ENCODE measurements at regions not wholly inside any gene's neighbourhood (a gene's known extent, or its start where the extent isn't known, plus 50 kb on each side); places are given as distances from the start of the nearest gene placed in this dataset.

DNA sequence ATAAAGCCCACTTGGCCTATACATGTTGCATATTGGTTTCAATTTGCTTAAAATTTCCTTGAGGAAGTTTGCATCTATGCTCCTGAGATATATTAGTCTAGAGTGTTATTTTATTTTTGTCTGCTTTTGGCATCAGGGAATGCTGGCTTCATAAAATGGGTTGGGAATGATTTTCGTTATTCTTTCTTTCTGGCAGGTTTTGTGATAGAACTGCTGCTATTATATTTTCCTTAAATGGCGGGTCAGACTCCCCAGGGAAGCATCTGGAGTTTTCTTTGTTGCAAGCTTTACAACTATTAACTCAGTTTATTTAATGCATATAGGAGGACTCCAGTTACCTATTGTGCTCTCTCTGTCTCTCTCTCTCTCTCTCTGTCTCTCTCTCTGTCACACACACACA, 82.0 kb upstream of the WDR17 start:
- Mint-ChIP-seq H3K27ac (no peak overlapping the region), H3K36me3 (ENCODE audit: low read depth) (no peaks in the 10 kb centered on the region), H3K4me3 (no peak overlapping the region), H3K4me1 (ENCODE audit: low read depth) (no peaks in the 10 kb centered on the region), H3K9me3 (no peaks in the 10 kb centered on the region), H3K27me3 (ENCODE audit: insufficient read depth) (no peaks in the 10 kb centered on the region)
- no peak for DNase-seq
- no peak for TF ChIP-seq CTCF (IDR thresholded peaks at IDR 0.05)

- no peaks in the 10 kb centered on the region for H3K9me3 Mint-ChIP-seq
- H3K4me3 Mint-ChIP-seq = no peak overlapping the region
- DNase-seq = no peak
Measured at GRCh38 chr4:175986668-175987067, 79.0 kb upstream of the WDR17 start.

DNA sequence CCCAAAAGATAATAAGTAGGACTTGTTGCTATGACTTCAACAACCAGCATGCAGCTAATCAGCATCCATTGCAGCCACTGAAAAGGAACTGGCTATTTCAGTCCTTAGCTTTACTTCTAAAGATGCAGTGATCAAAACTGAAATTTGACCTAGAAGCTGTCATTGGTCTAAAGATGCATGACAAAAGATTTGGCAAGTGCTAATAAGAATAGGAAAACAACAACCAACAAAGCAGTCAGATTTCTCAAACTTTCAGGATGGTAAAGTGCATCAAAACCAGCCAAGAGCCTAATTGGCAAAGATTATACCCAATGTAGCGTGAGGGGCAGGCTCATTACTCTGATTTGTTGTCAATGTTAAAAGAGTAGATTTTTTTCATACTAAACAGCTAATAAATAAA, 77.1 kb upstream of the WDR17 start:
- Mint-ChIP-seq H3K36me3 (ENCODE audit: low read depth) (no peaks in the 10 kb centered on the region), H3K4me3 (no peak overlapping the region), H3K27ac (no peak overlapping the region), H3K27me3 (ENCODE audit: insufficient read depth) (peaks cover 10% of the 10 kb centered on the region), H3K4me1 (ENCODE audit: low read depth) (no peaks in the 10 kb centered on the region), H3K9me3 (no peaks in the 10 kb centered on the region)
- TF ChIP-seq CTCF (IDR thresholded peaks at IDR 0.05) = no peak
- no peak for DNase-seq

More at GRCh38 chr4:175986668-175987067, 79.0 kb upstream of the WDR17 start:
- no peak for TF ChIP-seq CTCF (IDR thresholded peaks at IDR 0.05)
- Mint-ChIP-seq H3K27ac (no peak overlapping the region), H3K4me1 (ENCODE audit: low read depth) (no peaks in the 10 kb centered on the region), H3K27me3 (ENCODE audit: insufficient read depth) (peaks cover 5% of the 10 kb centered on the region), H3K36me3 (ENCODE audit: low read depth) (no peaks in the 10 kb centered on the region)

- DNase-seq = no peak
- TF ChIP-seq CTCF (IDR thresholded peaks at IDR 0.05) = no peak
- Mint-ChIP-seq H3K9me3 (no peaks in the 10 kb centered on the region), H3K27ac (no peak overlapping the region), H3K4me1 (ENCODE audit: low read depth) (no peaks in the 10 kb centered on the region), H3K36me3 (ENCODE audit: low read depth) (no peaks in the 10 kb centered on the region), H3K27me3 (ENCODE audit: insufficient read depth) (peaks cover 13% of the 10 kb centered on the region; the same call in 1 of the 2 replicates), H3K4me3 (no peak overlapping the region)
Measured at GRCh38 chr4:175996206-175996605, 69.4 kb upstream of the WDR17 start.

DNA sequence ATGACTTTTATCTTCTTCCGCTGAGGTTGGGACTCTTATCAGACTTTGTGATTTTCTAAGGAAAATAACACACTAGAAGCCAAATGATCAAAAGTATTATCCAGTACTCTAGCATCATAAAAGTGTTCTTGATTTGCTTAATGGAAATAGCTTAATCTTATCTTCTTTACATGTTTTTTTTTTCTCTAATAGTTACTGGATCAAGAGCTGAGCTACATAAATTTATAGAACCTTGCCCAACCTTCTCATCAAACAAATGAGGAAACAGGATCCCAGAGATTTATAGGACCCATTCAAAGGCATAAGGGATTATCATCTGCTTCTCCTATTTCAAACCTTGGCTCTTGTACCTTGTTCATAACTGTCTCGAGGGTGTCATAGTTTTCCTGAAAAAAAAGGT, 68.3 kb upstream of the WDR17 start:
- TF ChIP-seq CTCF (IDR thresholded peaks at IDR 0.05) = no peak
- Mint-ChIP-seq H3K27me3 (ENCODE audit: insufficient read depth) (peaks cover 17% of the 10 kb centered on the region), H3K27ac (no peak overlapping the region), H3K4me1 (ENCODE audit: low read depth) (peaks cover 11% of the 10 kb centered on the region), H3K36me3 (ENCODE audit: low read depth) (no peaks in the 10 kb centered on the region), H3K4me3 (no peak overlapping the region), H3K9me3 (no peaks in the 10 kb centered on the region)
- no peak for DNase-seq

- Mint-ChIP-seq H3K36me3 (ENCODE audit: low read depth) (no peaks in the 10 kb centered on the region), H3K27ac (no peak overlapping the region), H3K9me3 (no peaks in the 10 kb centered on the region), H3K4me3 (no peak overlapping the region), H3K4me1 (ENCODE audit: low read depth) (peaks cover 15% of the 10 kb centered on the region), H3K27me3 (ENCODE audit: insufficient read depth) (peaks cover 25% of the 10 kb centered on the region)
- TF ChIP-seq CTCF (IDR thresholded peaks at IDR 0.05) = no peak
- DNase-seq = no peak
Measured at GRCh38 chr4:175998782-175999181, 66.9 kb upstream of the WDR17 start.
